ENCODE measurements at regions not wholly inside any gene's neighbourhood (a gene's known extent, or its start where the extent isn't known, plus 50 kb on each side); places are given as distances from the start of the nearest gene placed in this dataset.

DNA sequence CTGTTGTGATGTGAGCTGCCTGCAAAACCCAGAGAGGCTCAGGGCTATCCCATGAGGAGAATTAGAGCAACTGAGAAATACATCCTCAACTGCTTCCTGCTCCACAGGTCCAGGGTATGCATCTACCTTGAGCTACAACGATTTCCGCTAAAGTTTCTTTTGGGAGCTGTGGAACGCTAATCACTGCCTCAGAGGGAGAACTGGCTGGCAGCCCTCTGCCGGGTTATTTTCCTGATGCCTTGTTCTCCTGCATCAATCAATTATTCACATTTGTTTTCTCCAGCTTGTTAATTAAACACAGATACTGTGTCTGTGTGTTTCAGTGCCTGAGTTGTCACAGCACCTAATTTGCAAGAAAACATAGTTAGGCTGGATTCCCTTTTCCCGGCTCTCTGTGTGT is 211.1 kb upstream of the PLET1 start:
- H3K9me2 ChIP-seq (ENCODE audit: insufficient read depth): no peaks in the 10 kb centered on the region
- no peaks in the 10 kb centered on the region for H4K20me1 ChIP-seq (ENCODE audit: insufficient read depth)
- H3K79me2 ChIP-seq (ENCODE audit: insufficient read depth, low read length): no peaks in the 10 kb centered on the region
- H3K9me3 ChIP-seq (ENCODE audit: control insufficient read depth in 1 of 2, insufficient read depth in 1 of 2, low read depth in 1 of 2, low read length in 2 of 2): no peaks in the 10 kb centered on the region
- ChIA-PET RAD21 (ENCODE audit: low non-redundant PET in 1 of 2, low total read pairs in 2 of 2, uncharacterized antibody in 2 of 2, unreplicated experiment in 2 of 2) (no interaction called here), POLR2A (no interaction called here), CTCF (no interaction called here)
- no peaks in the 10 kb centered on the region for H3K4me1 ChIP-seq (ENCODE audit: control insufficient read depth in 1 of 2, insufficient read depth in 2 of 2, low read length in 2 of 2)
- no peak overlapping the region for H3K4me2 ChIP-seq (ENCODE audit: low read length)
- peaks cover 51% of the 10 kb centered on the region for H3K27me3 ChIP-seq (ENCODE audit: insufficient read depth, low read length)
- no TSS peak for BruUV-seq (replicated peaks)
- no peak for ATAC-seq
- no peak overlapping the region for H3K4me3 ChIP-seq (replicated peaks in 1 of 2; ENCODE audit: low read depth in 1 of 2, low read length in 2 of 2)
- no peak for DNase-seq (ENCODE audit: low read depth, low spot score)
- no peaks in the 10 kb centered on the region for H3K36me3 ChIP-seq (ENCODE audit: control insufficient read depth in 1 of 2, insufficient read depth in 2 of 2, low read length in 2 of 2)
- no peak for TF ChIP-seq ZNF274 (IDR thresholded peaks at IDR 0.05; ENCODE audit: low read depth, low read length)
- TF ChIP-seq RAD21 (IDR thresholded peaks at IDR 0.05; ENCODE audit: low read depth): no peak
- no peak for TF ChIP-seq MAX (IDR thresholded peaks at IDR 0.05)
- no peak for TF ChIP-seq ZFX (IDR thresholded peaks at IDR 0.05)
- no peak for TF ChIP-seq CBX3 (IDR thresholded peaks at IDR 0.05; ENCODE audit: low read depth)
- TF ChIP-seq, protein P1, sequence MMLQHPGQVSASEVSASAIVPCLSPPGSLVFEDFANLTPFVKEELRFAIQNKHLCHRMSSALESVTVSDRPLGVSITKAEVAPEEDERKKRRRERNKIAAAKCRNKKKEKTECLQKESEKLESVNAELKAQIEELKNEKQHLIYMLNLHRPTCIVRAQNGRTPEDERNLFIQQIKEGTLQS (IDR thresholded peaks at IDR 0.05): no peak
- no peak for TF ChIP-seq SIN3A (IDR thresholded peaks at IDR 0.05; ENCODE audit: low read depth)
- no peak for TF ChIP-seq FOSL1 (IDR thresholded peaks at IDR 0.05; ENCODE audit: low read depth)
- TF ChIP-seq POLR2AphosphoS5 (IDR thresholded peaks at IDR 0.05; ENCODE audit: low read depth, low read length): no peak
- no peak for TF ChIP-seq EZH2phosphoT487 (IDR thresholded peaks at IDR 0.05; ENCODE audit: borderline replicate concordance)
- TF ChIP-seq EZH2 (IDR thresholded peaks at IDR 0.05): no peak
- no peak for TF ChIP-seq ZBTB33 (IDR thresholded peaks at IDR 0.05; ENCODE audit: extremely low read depth, insufficient replicate concordance, low read length)
- no peak for TF ChIP-seq JUND (IDR thresholded peaks at IDR 0.05)
- no peak for TF ChIP-seq POLR2A (IDR thresholded peaks at IDR 0.05; ENCODE audit: borderline replicate concordance, extremely low read depth, insufficient read depth, insufficient read length)
- H2AFZ ChIP-seq (ENCODE audit: low read depth, low read length, poor library complexity, severe bottlenecking): no peak overlapping the region
- no peak overlapping the region for H3K27ac ChIP-seq (ENCODE audit: low read depth, low read length)
- intact Hi-C loops (cut with micrococcal nuclease): no loop called here
- no peak overlapping the region for H3K9ac ChIP-seq (ENCODE audit: low read length)

Measured in HCT116 (cell line).